ENCODE measurements at regions not wholly inside any gene's neighbourhood (a gene's known extent, or its start where the extent isn't known, plus 50 kb on each side); places are given as distances from the start of the nearest gene placed in this dataset.

DNA sequence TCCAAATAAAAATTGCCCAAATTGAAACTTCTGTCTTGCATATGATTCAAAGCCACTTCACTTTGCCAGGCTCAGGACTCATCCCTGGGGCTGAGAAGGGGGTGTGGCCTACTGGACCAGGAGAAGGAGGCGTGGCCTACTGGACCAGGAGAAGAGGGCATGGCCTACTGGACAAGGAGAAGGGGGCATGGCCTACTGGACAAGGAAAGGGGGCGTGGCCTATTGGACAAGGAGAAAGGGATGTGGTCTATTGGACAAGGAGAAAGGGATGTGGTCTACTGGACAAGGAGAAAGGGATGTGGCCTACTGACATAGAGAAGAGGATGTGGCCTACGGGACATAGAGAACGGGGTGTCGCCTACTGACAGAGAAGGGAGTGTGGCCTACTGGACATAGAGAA is 405.3 kb downstream of the RRAGC start:
- DNase-seq: no peak

- no peak for DNase-seq
Measured at GRCh38 chr1:38452246-38452645, 405.7 kb upstream of the POU3F1 start.

- no peak for DNase-seq
Measured at GRCh38 chr1:38451541-38451993, 405.0 kb upstream of the POU3F1 start.

DNA sequence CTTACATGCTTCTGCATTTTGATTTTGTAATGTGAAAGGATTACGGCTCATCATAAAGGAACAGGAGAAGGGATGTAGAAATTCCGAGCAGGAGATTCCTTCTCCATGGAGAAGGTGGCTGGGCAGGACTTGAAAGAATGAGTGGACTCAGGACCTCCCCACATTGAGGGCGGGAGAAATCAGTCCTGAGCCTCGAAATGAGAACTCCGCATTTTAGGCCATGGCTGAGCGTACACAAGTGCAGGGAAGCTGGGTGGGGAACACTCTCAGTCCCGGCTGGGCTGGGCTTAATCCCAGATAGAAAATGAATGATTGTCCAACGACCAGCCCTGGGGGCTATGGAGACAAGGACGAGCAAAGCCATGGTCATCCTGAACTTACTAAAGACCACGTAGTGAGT is 402.3 kb upstream of the POU3F1 start:
- DNase-seq: no peak

DNA sequence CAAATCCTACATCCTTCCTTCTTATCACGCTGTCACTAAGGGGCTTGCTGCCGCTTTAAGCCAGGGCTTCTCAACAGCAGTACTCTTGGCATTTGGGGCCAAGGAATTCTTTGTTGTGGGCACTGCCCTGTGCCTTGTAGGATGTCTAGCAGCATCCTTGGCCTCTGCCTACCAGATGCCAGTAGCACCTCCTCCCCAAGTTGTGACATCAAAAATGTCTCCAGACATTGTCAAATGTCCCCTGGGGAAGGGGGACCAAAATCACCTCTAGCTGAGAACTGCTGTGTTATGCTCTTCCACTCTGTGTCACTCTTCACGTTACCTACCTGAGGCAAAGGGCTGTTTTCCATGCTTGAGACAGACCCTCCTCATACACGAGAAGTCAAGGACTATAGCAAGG is 400.3 kb upstream of the POU3F1 start:
- no peak for DNase-seq

- no peak for DNase-seq
Measured at GRCh38 chr1:38444770-38445442, 398.3 kb upstream of the POU3F1 start.

DNA sequence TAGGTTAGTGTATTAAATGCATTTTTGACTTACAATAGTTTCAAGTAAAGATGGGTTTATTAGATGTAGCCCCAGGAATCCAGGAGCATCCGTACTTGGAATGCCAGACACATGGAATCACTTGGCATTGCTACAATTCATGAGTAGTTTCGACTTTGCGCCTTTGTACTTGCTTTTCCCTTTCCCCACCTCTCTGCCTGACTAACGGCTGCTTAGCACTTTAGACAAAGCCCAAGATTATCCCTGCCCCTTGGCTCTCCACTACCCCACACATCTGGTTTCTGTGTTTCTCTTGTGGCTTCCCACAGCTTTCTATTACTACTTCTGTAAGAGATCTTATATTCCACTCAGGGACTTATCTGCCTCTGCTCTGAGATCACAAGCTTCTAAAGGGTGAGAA is 397.7 kb upstream of the POU3F1 start:
- DNase-seq: no peak

GRCh38 chr1:38440402-38440801 is 393.8 kb upstream of the POU3F1 start:
- DNase-seq: no peak

DNA sequence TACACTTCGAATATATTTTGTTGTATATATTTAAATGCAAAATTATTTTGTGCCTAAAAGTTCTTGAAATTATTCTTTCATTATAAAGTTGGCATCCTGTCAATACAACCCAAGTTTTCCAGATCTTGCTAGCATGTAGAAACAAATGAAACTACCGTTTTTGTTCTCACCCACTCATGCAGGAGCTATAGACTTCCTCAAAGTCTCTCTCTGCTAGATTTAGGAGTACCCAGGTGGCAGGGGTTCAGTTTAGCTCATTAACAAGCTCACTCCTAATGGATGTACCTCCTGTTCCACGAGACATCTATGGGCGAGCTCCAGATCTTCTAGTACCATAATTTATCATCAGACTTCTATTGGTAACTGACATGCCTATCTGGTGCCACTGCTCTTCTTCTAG is 390.2 kb upstream of the POU3F1 start:
- DNase-seq: no peak

GRCh38 chr1:38436006-38436405 is 389.4 kb upstream of the POU3F1 start:
- DNase-seq: no peak

GRCh38 chr1:38433084-38433722 is 386.6 kb upstream of the POU3F1 start:
- peak; percentile 31 for DNase-seq

- no peak for DNase-seq
Measured at GRCh38 chr1:38431535-38432376, 385.2 kb upstream of the POU3F1 start.

- DNase-seq: no peak
Measured at GRCh38 chr1:38430949-38431348, 384.4 kb upstream of the POU3F1 start.

DNA sequence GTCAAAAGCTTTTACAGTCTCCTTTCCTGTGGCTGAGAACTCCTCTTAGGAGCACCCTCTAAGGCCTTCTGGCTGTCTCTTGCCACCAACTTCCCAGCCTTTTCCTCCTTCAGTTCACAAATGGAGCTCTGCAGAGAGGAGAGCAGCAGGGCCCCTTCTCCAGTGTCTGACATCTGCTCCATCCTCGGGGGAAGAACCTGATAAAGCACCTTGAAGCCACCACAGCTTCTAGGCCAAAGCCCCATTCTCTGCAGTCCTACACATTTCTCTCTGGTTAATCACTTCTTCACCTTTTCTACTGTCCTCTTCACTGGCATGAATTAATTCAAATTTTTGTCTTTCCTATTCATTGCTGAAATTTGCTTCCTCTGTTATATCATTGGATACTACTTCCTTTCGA is 378.1 kb upstream of the POU3F1 start:
- no peak for DNase-seq

GRCh38 chr1:38420666-38421065 is 374.1 kb upstream of the POU3F1 start:
- DNase-seq: no peak

DNA sequence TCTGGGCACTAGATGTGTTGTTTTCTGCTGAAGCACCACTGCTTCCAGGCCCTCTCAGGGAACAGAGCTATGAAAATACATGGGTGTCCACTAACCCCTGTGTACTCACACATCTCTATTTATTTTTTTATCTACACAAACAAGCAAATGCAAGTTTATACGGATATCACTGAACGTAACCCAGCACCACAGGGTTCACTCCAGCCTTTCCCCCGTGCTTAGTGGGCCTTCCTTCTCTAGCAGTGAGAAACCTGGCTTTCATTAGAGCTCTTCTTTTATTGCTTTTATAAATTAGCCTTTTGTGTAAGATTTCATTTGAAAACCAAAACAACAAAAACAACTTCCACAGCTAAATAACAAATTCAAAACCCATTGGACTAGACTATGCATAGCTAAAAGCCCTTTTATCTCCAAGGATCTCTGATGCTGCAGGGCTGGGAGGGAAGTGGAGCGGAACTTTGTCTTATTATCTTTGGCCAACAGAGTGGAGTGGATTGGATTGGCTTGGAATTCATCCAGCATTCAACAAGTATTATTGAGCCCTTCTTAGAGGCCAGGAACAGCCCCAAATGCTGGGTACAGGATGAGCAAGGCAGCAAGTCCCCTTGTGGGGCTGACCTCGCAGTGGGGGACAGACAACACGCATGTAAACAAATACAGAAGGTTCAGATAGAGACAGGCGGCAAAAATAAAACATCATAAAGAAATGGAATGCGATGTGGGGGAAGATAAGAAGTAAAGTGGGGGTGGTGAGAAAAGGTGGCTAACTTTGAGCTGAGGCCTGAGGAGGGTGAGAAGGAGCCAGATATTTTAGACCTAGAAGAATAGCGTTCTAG is 371.8 kb upstream of the POU3F1 start:
- peak; percentile 70 for DNase-seq

DNA sequence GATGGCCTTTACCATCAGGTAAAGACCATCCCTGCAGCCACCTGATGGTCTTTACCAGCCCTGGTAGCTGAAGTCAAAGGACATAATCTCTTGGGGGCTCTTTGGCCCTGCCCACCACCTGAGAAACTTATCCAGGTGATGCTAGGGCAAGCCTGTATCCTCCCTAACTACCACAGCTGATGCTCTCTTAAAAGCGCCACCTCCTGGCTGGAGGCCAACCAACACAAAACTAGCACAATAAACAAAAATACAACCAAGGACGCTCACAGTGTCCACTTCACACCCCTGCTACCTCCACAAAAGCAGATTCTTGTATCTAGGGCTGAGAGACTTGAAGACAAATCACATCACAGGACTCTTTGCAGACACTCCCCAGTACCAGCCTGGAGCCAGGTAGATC is 357.1 kb upstream of the POU3F1 start:
- DNase-seq: no peak

DNA sequence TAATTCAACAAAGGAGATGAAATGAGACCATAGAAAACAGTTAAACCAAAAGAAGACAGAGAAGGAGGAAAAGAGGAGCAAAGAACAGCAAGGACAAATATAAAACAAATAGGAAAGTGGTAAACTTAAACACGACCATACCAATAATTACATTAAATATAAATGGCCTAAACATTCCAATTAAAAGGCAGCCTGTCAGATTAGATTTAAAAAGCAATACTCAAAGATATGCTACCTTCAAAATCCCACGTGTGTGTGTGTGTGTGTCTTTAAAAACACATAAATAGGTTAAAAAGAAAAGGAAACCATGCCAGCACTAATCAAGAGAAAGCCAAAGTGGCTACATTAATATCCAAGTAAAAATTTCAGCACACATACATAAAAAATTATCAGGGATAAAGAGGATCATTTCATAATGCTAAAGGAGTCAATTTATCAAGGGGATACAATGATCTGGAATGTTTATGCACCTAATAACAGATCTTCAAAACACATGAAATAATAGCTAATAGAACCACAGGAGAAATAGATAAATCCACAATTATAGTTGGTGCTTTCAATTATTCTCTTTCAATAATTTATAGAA is 355.7 kb upstream of the POU3F1 start:
- DNase-seq: no peak

GRCh38 chr1:38396606-38397005 is 350.0 kb upstream of the POU3F1 start:
- no peak for DNase-seq

DNA sequence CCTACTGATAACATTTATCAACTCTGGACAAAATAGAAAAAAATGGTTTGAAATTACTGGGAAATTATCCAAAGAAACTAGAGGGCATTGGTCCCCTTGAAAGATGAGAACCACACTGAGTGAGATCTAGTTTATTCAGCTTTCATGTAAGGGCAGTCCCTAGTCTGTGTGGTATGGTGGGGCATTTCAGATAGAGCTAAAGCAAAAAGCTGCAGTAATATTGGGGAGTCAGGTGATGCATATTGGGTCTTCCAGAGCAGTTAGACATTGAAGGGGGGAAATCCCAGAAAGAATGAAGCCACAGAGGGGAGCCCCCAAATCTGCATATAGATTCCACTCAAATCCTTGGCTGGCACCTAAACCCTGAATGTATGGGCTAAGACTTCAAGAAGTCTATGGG is 347.7 kb upstream of the POU3F1 start:
- no peak for DNase-seq

DNA sequence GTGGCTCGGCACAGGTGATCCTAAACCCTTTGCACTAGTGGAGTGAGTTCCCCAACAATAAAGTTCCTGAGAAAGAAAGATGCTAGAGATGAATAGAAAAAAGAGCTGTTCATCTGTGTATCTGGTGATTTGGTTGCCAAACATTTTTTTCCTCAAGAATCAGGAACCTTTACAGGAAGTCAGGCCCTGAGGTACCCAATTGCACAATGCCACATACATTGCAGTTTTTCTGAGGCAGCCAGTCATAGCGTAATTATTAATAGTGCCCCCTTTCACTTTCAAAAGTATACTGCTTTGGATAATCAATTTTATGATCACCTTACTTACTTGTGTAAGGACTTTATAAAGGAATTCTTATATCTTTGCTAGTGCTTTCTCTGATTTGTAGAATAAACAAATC is 346.3 kb upstream of the POU3F1 start:
- no peak for DNase-seq

DNA sequence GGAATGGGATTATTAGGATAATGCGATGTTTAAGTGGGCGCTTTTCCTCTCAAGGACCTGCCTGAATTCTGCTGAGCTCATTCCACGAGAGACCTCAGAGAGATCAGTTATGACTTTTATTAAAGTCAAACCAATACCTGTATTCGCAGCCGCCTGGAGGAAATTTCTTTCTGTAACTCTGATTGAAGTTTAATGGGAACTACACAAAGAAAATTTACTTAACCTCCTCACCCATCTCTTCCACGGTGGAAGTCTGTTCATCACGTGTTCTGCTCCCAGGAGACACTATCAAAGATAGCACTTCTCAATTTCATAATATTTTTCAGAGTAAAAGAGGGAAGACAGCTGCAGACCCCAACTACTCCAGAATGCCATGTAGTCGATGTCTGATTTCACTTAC is 334.7 kb upstream of the POU3F1 start:
- no peak for DNase-seq

GRCh38 chr1:38376577-38376976 is 330.0 kb upstream of the POU3F1 start:
- DNase-seq: no peak

Measured in midbrain (tissue), 1 donor.